ENCODE measurements at regions not wholly inside any gene's neighbourhood (a gene's known extent, or its start where the extent isn't known, plus 50 kb on each side); places are given as distances from the start of the nearest gene placed in this dataset.
"Not testable (repeated sequence)": the region's sequence is repeated elsewhere in the genome, so short reads cannot be mapped to it uniquely, and the experiment has no call there.

- not testable (repeated sequence) for TF ChIP-seq CTCF, POLR2A (IDR thresholded peaks at IDR 0.05)
These were observed 657.7 kb downstream of the PRIM2 start for GRCh38 chr6:57975127-57975526.
